H9 (cell line): ENCODE measurements at regions not wholly inside any gene's neighbourhood (a gene's known extent, or its start where the extent isn't known, plus 50 kb on each side); places are given as distances from the start of the nearest gene placed in this dataset.

Source experiments
- DNase-seq: peaks from one replicate; pipeline ENCODE4 v3.0.0-alpha.2; 2017
- H2AFZ ChIP-seq: one replicate; pipeline ENCODE4 v1.6.1; 2013; ENCODE audit warnings: mild to moderate bottlenecking, low read length, control low read depth, moderate library complexity
- H2AK5ac ChIP-seq: 2 replicates; pipeline ENCODE4 v1.6.1; 2013; ENCODE audit warnings: low read length, control low read depth, mixed read lengths; ENCODE audit not compliant: insufficient read length
- H2BK120ac ChIP-seq: one replicate; pipeline ENCODE4 v1.6.1; 2013; ENCODE audit warnings: low read depth, mild to moderate bottlenecking, low read length, control low read depth, inconsistent platforms; ENCODE audit not compliant: poor library complexity, severe bottlenecking
- H2BK12ac ChIP-seq: 2 replicates; pipeline ENCODE4 v1.6.1; 2013; ENCODE audit warnings: low read length, control low read depth, mixed read lengths, low read depth; ENCODE audit not compliant: insufficient read length
- H2BK15ac ChIP-seq: 2 replicates; pipeline ENCODE4 v1.6.1; 2013; ENCODE audit warnings: low read depth, low read length, control low read depth
- H2BK20ac ChIP-seq: one replicate; pipeline ENCODE4 v1.6.1; 2013; ENCODE audit warnings: low read depth, mild to moderate bottlenecking, low read length, control low read depth, inconsistent platforms; ENCODE audit not compliant: poor library complexity, severe bottlenecking
- H2BK5ac ChIP-seq: 2 replicates; pipeline ENCODE4 v1.6.1; 2013; ENCODE audit warnings: low read length, control low read depth, mixed read lengths; ENCODE audit not compliant: insufficient read length
- H3K14ac ChIP-seq: 2 replicates; pipeline ENCODE4 v1.6.1; 2013; ENCODE audit warnings: low read length, control low read depth; ENCODE audit not compliant: insufficient read depth
- H3K18ac ChIP-seq: 2 replicates; pipeline ENCODE4 v1.6.1; 2013; ENCODE audit warnings: low read depth, mild to moderate bottlenecking, mixed read lengths, low read length, control low read depth; ENCODE audit not compliant: insufficient read length
- H3K23ac ChIP-seq: 2 replicates; pipeline ENCODE4 v1.6.1; 2013; ENCODE audit warnings: low read length, control low read depth, mixed read lengths, low read depth; ENCODE audit not compliant: insufficient read length
- H3K23me2 ChIP-seq: 2 replicates; pipeline ENCODE4 v1.6.1; 2013; ENCODE audit warnings: low read depth, mild to moderate bottlenecking, mixed read lengths, low read length, control low read depth; ENCODE audit not compliant: insufficient read length, poor library complexity, severe bottlenecking
- H3K27ac ChIP-seq: 2 replicates; pipeline ENCODE4 v1.5.1; 2013; ENCODE audit warnings: low read length, control low read depth, mixed read lengths, low read depth; ENCODE audit not compliant: insufficient read length
- H3K27me3 ChIP-seq: 2 replicates; pipeline ENCODE4 v1.6.1; 2013; ENCODE audit warnings: low read length, control low read depth, inconsistent platforms; ENCODE audit not compliant: insufficient read depth
- H3K4ac ChIP-seq: 2 replicates; pipeline ENCODE4 v1.6.1; 2013; ENCODE audit warnings: low read depth, mild to moderate bottlenecking, control low read depth, inconsistent platforms, low read length, moderate library complexity
- H3K4me1 ChIP-seq: 2 replicates; pipeline ENCODE4 v1.6.1; 2013; ENCODE audit warnings: low read length, control low read depth, inconsistent platforms; ENCODE audit not compliant: insufficient read depth
- H3K4me2 ChIP-seq: 2 replicates; pipeline ENCODE4 v1.6.1; 2013; ENCODE audit warnings: low read length, control low read depth, mixed read lengths; ENCODE audit not compliant: insufficient read length, insufficient read depth
- H3K56ac ChIP-seq: 2 replicates; pipeline ENCODE4 v1.6.1; 2013; ENCODE audit warnings: low read depth, mild to moderate bottlenecking, mixed read lengths, low read length, control low read depth; ENCODE audit not compliant: insufficient read length
- H3K79me1 ChIP-seq: 2 replicates; pipeline ENCODE4 v1.6.1; 2013; ENCODE audit warnings: low read depth, mild to moderate bottlenecking, moderate library complexity, low read length, control low read depth, inconsistent platforms; ENCODE audit not compliant: insufficient read depth, poor library complexity, severe bottlenecking
- H3K79me2 ChIP-seq: 2 replicates; pipeline ENCODE4 v1.6.1; 2013; ENCODE audit warnings: low read length, control low read depth, inconsistent platforms; ENCODE audit not compliant: insufficient read depth
- H3K9ac ChIP-seq: 2 replicates; pipeline ENCODE4 v1.6.1; 2013; ENCODE audit warnings: low read length, control low read depth, mixed read lengths; ENCODE audit not compliant: insufficient read length; ENCODE audit errors: extremely low read depth
- H3K9me3 ChIP-seq: one replicate; pipeline ENCODE4 v1.6.1; 2013; ENCODE audit warnings: low read depth, low read length, inconsistent platforms; ENCODE audit not compliant: control insufficient read depth
- H3T11ph ChIP-seq: one replicate; pipeline ENCODE4 v1.6.1; 2013; ENCODE audit warnings: mild to moderate bottlenecking, low read length, control low read depth, inconsistent platforms
- H4K20me1 ChIP-seq: one replicate; pipeline ENCODE4 v1.6.1; 2013; ENCODE audit not compliant: control insufficient read depth, insufficient read length, insufficient read depth
- H4K5ac ChIP-seq: 2 replicates; pipeline ENCODE4 v1.6.1; 2013; ENCODE audit warnings: low read depth, mild to moderate bottlenecking, mixed read lengths, low read length, control low read depth; ENCODE audit not compliant: insufficient read length
- H4K8ac ChIP-seq: replicated peaks from 2 replicates; pipeline ENCODE4 v1.6.1; 2013; ENCODE audit warnings: low read length, control low read depth, mixed read lengths, low read depth; ENCODE audit not compliant: insufficient read length
- H4K91ac ChIP-seq: 2 replicates; pipeline ENCODE4 v1.6.1; 2013; ENCODE audit warnings: low read depth, mild to moderate bottlenecking, moderate library complexity, mixed read lengths, low read length, control low read depth; ENCODE audit not compliant: insufficient read length
- H3K27ac Mint-ChIP-seq, 3 experiments: 2 replicates in 2 of 3; 3 replicates in 1 of 3; pipeline ENCODE4 v1.8.0; 2020 to 2021; ENCODE audit warnings: mixed read lengths in 3 of 3, mild to moderate bottlenecking in 1 of 3, moderate library complexity in 1 of 3
- H3K27me3 Mint-ChIP-seq: 2 replicates; pipeline ENCODE4 v1.8.0; 2021; ENCODE audit warnings: low read depth, mild to moderate bottlenecking, moderate library complexity, mixed read lengths
- H3K36me3 Mint-ChIP-seq, 3 experiments: 2 replicates in 2 of 3; 3 replicates in 1 of 3; pipeline ENCODE4 v1.8.0; 2020 to 2021; ENCODE audit warnings: low read depth in 3 of 3, mixed read lengths in 3 of 3; ENCODE audit not compliant: insufficient read depth in 1 of 3
- H3K4me1 Mint-ChIP-seq, 2 experiments: 2 replicates each; pipeline ENCODE4 v1.8.0; 2020; ENCODE audit warnings: mixed read lengths in 2 of 2
- H3K4me3 Mint-ChIP-seq, 2 experiments: 2 replicates in 1 of 2; 3 replicates in 1 of 2; pipeline ENCODE4 v1.8.0; 2020 to 2021; ENCODE audit warnings: mild to moderate bottlenecking in 2 of 2, mixed read lengths in 2 of 2, moderate library complexity in 1 of 2
- H3K9me3 Mint-ChIP-seq, 2 experiments: 2 replicates in 1 of 2; 3 replicates in 1 of 2; pipeline ENCODE4 v1.8.0; 2020; ENCODE audit warnings: mild to moderate bottlenecking in 2 of 2, mixed read lengths in 2 of 2, moderate library complexity in 1 of 2
- WGBS: extraction: QIAGEN DNeasy Blood & Tissue Kit; methylation state at CpG from one replicate; pipeline ENCODE4 v1.1.7; 2013; ENCODE audit warnings: missing lambda C conversion rate, low lambda C conversion rate, mixed read lengths; ENCODE audit not compliant: insufficient read length; ENCODE audit errors: extremely low coverage; 5-methylcytosine and 5-hydroxymethylcytosine counted together
- TF ChIP-seq, protein P1 (sequence below): fragments of 200-600 bp; sonication (generic); conservative IDR thresholded peaks from 3 replicates; pipeline ENCODE4 v1.8.0; 2021; ENCODE audit warnings: antibody characterized with exemption, mild to moderate bottlenecking

DNA sequence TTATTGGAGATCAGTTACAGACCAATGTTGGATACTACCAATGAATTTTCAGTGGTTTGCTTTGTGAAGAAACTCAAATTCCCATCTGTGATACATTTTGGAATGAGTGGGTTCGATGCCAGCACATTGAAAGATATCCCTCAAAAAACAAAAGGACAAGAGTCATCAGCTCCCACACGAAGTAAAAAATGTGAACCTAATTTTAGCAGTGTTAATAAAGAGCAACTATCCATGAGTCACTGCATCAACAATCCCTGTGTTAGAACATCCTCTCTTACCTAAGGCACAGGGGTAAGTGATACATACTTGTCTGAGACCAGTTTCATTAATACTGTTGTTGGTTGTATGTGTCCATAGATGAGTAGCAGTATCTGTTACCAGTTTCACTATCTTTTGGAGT is 551.8 kb upstream of the SOX11 start:
- H2AFZ ChIP-seq = no peak overlapping the region
- no peak overlapping the region for H3K27ac ChIP-seq
- H3K9me3 ChIP-seq = no peaks in the 10 kb centered on the region
- TF ChIP-seq, protein P1, sequence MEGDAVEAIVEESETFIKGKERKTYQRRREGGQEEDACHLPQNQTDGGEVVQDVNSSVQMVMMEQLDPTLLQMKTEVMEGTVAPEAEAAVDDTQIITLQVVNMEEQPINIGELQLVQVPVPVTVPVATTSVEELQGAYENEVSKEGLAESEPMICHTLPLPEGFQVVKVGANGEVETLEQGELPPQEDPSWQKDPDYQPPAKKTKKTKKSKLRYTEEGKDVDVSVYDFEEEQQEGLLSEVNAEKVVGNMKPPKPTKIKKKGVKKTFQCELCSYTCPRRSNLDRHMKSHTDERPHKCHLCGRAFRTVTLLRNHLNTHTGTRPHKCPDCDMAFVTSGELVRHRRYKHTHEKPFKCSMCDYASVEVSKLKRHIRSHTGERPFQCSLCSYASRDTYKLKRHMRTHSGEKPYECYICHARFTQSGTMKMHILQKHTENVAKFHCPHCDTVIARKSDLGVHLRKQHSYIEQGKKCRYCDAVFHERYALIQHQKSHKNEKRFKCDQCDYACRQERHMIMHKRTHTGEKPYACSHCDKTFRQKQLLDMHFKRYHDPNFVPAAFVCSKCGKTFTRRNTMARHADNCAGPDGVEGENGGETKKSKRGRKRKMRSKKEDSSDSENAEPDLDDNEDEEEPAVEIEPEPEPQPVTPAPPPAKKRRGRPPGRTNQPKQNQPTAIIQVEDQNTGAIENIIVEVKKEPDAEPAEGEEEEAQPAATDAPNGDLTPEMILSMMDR = no peak
- no peak for DNase-seq
- no peak overlapping the region for H3K27ac Mint-ChIP-seq
- no peaks in the 10 kb centered on the region for H3K4me1 Mint-ChIP-seq
- H3K79me1 ChIP-seq = no peaks in the 10 kb centered on the region
- H3K4ac ChIP-seq = no peak overlapping the region
- H4K5ac ChIP-seq = no peak overlapping the region
- no peak overlapping the region for H3K18ac ChIP-seq
- no peaks in the 10 kb centered on the region for H3K27me3 Mint-ChIP-seq
- H2BK12ac ChIP-seq = no peak overlapping the region
- H3K79me2 ChIP-seq = no peaks in the 10 kb centered on the region
- H4K8ac ChIP-seq = no peak overlapping the region
- no peak overlapping the region for H3K23ac ChIP-seq
- H4K91ac ChIP-seq = no peak overlapping the region
- H2BK15ac ChIP-seq = no peak overlapping the region
- H4K20me1 ChIP-seq = no peaks in the 10 kb centered on the region
- no peak overlapping the region for H2BK5ac ChIP-seq
- H2BK120ac ChIP-seq = no peak overlapping the region
- no peak overlapping the region for H3K9ac ChIP-seq
- WGBS = no CpG with 5 or more reads among the region's 2 CpGs
- no peaks in the 10 kb centered on the region for H3K23me2 ChIP-seq
- H3K4me1 ChIP-seq = no peaks in the 10 kb centered on the region
- no peaks in the 10 kb centered on the region for H3K27me3 ChIP-seq
- no peak overlapping the region for H2AK5ac ChIP-seq
- no peak overlapping the region for H3T11ph ChIP-seq
- H3K36me3 Mint-ChIP-seq = peaks cover 0 to 2% (median 0%) of the 10 kb centered on the region in 3 experiments; a peak in 2 of 7 replicates
- H3K56ac ChIP-seq = no peak overlapping the region
- H3K9me3 Mint-ChIP-seq = peaks cover 0 to 4% of the 10 kb centered on the region in 2 experiments; a peak in 2 of 5 replicates
- no peak overlapping the region for H2BK20ac ChIP-seq
- no peak overlapping the region for H3K14ac ChIP-seq
- H3K4me2 ChIP-seq = no peak overlapping the region
- H3K4me3 Mint-ChIP-seq = no peak overlapping the region
